ENCODE measurements at regions not wholly inside any gene's neighbourhood (a gene's known extent, or its start where the extent isn't known, plus 50 kb on each side); places are given as distances from the start of the nearest gene placed in this dataset.
A peak's percentile ranks its signal among the peaks of the same experiment; 100 is the strongest.

DNA sequence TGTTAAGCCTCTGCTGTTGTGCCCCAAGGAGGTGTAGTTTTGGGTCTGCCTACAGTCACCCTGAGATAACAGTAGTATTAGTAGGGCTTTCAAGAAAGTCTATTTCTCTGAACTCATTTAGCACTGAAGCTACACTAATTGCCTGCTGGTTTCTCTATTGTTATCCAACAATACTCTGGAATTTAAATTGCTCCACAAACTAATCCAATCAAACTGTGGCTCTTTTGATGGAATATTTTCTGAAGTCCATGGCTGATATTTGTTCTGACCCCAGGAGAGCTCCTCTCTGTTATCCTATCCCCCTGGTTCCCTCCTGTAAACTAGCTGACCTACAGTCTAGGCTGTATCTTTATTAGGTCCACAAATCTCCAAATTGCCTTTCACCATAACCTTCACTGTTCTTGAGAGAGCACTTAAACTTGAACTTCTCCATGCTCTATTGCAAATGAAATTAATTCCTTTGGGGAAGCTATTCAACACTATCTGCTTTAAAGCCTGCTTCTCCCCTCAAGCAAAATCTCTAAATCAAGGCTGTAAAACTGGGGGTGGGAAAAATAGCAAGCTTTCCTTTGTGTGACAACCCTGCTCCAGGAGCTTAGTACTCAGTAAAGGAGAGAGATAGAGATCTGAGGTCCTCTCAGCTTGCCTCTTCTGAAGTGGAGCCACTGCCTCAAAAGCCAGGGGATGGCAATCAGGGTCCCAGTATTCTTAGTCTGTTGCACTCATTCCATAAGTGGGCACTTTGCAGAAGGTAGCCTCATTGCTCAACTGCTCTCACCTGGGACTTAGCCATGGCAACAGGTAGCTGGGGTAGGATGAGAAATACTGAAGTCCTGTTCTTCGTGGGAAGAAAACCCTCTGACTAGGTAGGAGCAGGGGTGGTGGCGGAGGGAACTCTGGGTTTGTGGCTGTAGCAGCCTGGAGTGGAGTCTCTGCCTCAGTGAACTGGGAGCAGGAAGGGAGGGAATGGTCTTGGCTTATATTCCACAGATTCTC, 110.9 kb downstream of the MACIR start:
- no peak for DNase-seq (ENCODE audit: low read depth)
- no peak for TF ChIP-seq CTCF (conservative IDR thresholded peaks at IDR 0.05; ENCODE audit: low read depth, low read length)

GRCh38 chr5:103367702-103368101, 109.1 kb downstream of the MACIR start:
- no peak for DNase-seq (ENCODE audit: low read depth)
- TF ChIP-seq CTCF (conservative IDR thresholded peaks at IDR 0.05; ENCODE audit: low read depth, low read length) = no peak
- H3K4me3 ChIP-seq (ENCODE audit: low read depth, low read length) = no peak overlapping the region

More for the DNA sequence above, 110.9 kb downstream of the MACIR start:
- H3K4me3 ChIP-seq (ENCODE audit: low read depth, low read length) = no peak overlapping the region

DNA sequence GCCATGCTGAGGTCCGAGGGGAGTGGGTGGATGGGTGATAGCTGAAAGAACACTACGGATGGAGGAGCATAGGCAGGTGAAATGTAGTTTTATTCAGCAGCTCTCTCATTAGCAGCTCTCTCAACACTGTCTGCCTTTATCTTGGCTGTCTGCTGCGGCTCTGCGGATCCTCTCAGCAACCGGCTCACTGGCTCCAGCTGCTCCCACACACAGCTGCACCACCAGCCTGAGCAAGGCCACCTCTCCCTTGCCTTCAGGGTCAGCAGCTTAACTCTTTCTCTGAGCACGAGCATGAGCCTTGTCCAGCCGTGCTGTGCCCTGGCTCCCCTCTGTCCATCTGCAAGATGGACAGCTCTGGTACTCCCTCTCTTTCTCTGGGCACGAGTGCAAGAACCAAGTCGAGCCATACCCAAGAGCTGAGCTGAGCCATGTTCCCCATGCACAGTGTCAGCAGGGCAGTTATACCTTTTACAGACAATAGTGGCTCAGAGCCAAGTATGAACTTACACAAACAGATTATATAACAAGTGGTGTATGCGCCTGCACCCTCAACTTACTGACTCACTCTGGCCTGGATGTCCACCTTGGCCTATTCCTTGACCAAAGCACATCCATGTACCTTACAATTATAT, 108.5 kb downstream of the MACIR start:
- no peak for TF ChIP-seq CTCF (conservative IDR thresholded peaks at IDR 0.05; ENCODE audit: low read depth, low read length)
- H3K4me3 ChIP-seq (ENCODE audit: low read depth, low read length) = no peak overlapping the region
- DNase-seq (ENCODE audit: low read depth) = no peak

DNA sequence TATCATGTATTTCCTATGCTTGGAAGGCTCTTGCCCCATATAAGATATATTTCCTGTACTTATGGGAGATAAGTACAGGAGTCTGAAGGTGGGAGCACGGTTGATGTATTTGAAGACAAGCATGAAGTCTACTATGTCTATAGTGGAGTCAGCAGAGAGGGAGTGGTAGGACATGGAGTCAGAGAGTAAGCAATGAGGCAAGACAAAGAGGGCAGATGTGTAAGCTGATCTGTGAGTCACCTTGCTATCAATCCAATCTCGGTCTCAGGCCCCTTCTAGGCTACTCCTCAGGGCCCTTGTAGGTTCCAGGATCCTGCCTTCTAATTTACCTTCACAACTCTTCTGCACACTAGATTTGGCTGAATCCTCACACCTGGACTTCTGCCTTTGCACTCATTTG, 105.5 kb downstream of the MACIR start:
- TF ChIP-seq CTCF (conservative IDR thresholded peaks at IDR 0.05; ENCODE audit: low read depth, low read length) = no peak
- H3K4me3 ChIP-seq (ENCODE audit: low read depth, low read length) = no peak overlapping the region
- DNase-seq (ENCODE audit: low read depth) = no peak

DNA sequence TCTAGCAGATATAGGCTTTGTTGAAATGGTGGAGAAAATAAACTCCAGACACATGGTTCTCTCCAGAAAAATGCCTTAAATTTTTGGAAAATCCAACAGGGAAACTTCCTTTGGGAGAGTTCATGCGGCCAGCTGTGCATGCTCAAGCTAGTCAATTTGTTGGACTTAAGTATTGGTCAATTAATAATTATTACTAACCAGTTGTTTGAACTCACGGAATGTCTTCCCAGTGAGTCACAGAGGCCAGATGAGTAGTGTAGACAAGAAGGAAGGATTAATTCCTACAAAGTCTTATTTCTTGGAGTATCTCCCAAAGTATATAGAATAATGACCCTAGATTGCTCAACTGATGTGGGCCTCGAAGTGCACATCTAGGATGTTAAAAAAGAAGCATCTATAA, 103.6 kb downstream of the MACIR start:
- no peak overlapping the region for H3K4me3 ChIP-seq (ENCODE audit: low read depth, low read length)
- TF ChIP-seq CTCF (conservative IDR thresholded peaks at IDR 0.05; ENCODE audit: low read depth, low read length) = no peak
- peak; percentile 20 for DNase-seq (ENCODE audit: low read depth)

GRCh38 chr5:103360475-103360874, 101.9 kb downstream of the MACIR start:
- H3K4me3 ChIP-seq (ENCODE audit: low read depth, low read length) = no peak overlapping the region
- no peak for TF ChIP-seq CTCF (conservative IDR thresholded peaks at IDR 0.05; ENCODE audit: low read depth, low read length)
- no peak for DNase-seq (ENCODE audit: low read depth)
